IMR-90 (cell line): ENCODE measurements at regions not wholly inside any gene's neighbourhood (a gene's known extent, or its start where the extent isn't known, plus 50 kb on each side); places are given as distances from the start of the nearest gene placed in this dataset.

Source experiments
- ATAC-seq: fragments of 200-7000 bp; cut with Tn5 transposase; 2 replicates; pipeline ENCODE4 v1.9.1; 2020; ENCODE audit warnings: low read depth, mild to moderate bottlenecking, moderate library complexity
- BruUV-seq: library from RNA; stranded (reverse); fragments of 400-500 nt; replicated peaks from 2 replicates; lab custom pipeline; 2021; lab: Mats Ljungman, UMichigan
- CTCF ChIA-PET: fragments of 300-600 bp; formaldehyde crosslinking; extraction: SDS; loops from one replicate; lab custom pipeline; 2021; ENCODE audit warnings: antibody characterized with exemption; lab: Yijun Ruan, JAX
- POLR2A ChIA-PET: fragments of 300-600 bp; sonication (Branson Sonifier 250); formaldehyde crosslinking; loops from one replicate; lab custom pipeline; 2022; ENCODE audit warnings: antibody characterized with exemption; ENCODE audit not compliant: unreplicated experiment; lab: Charles Lee
- DNase-seq: peaks from one replicate; pipeline ENCODE4 v3.0.0; 2013
- H2AFZ ChIP-seq: replicated peaks from 2 replicates; pipeline ENCODE3; 2013; ENCODE audit warnings: low read length, mild to moderate bottlenecking; ENCODE audit not compliant: poor library complexity
- H2AK5ac ChIP-seq: 2 replicates; pipeline ENCODE4 v1.6.1; 2013; ENCODE audit warnings: low read depth, low read length, inconsistent platforms
- H2AK9ac ChIP-seq: replicated peaks from 2 replicates; pipeline ENCODE3; 2013; ENCODE audit warnings: mild to moderate bottlenecking, low read depth, low read length, moderate library complexity; ENCODE audit not compliant: poor library complexity
- H2BK120ac ChIP-seq: 2 replicates; pipeline ENCODE4 v1.6.1; 2013; ENCODE audit warnings: low read depth, low read length, inconsistent platforms
- H2BK15ac ChIP-seq: 3 replicates; pipeline ENCODE4 v1.6.1; 2013; ENCODE audit warnings: low read depth, low read length, inconsistent platforms
- H2BK20ac ChIP-seq: 2 replicates; pipeline ENCODE4 v1.6.1; 2013; ENCODE audit warnings: low read depth, mild to moderate bottlenecking, inconsistent platforms, low read length, moderate library complexity
- H2BK5ac ChIP-seq: 2 replicates; pipeline ENCODE4 v1.6.1; 2013; ENCODE audit warnings: mild to moderate bottlenecking, low read depth, low read length, inconsistent platforms; ENCODE audit not compliant: poor library complexity, severe bottlenecking
- H3K14ac ChIP-seq: replicated peaks from 2 replicates; pipeline ENCODE4 v1.6.1; 2013; ENCODE audit warnings: low read depth, low read length, inconsistent platforms
- H3K18ac ChIP-seq: 2 replicates; pipeline ENCODE4 v1.6.1; 2013; ENCODE audit warnings: low read depth, low read length, control low read depth
- H3K23ac ChIP-seq: 2 replicates; pipeline ENCODE4 v1.6.1; 2013; ENCODE audit warnings: low read depth, low read length, inconsistent platforms
- H3K27ac ChIP-seq: 2 replicates; pipeline ENCODE4 v1.5.1; 2013; ENCODE audit warnings: mild to moderate bottlenecking, control low read depth, low read length; ENCODE audit not compliant: insufficient read depth
- H3K27me3 ChIP-seq: 2 replicates; pipeline ENCODE4 v1.6.1; 2013; ENCODE audit warnings: low read length; ENCODE audit not compliant: control insufficient read depth, insufficient read depth
- H3K36me3 ChIP-seq: 2 replicates; pipeline ENCODE4 v1.6.1; 2013; ENCODE audit warnings: low read length, mixed read lengths; ENCODE audit not compliant: control insufficient read depth, insufficient read depth
- H3K4ac ChIP-seq: 2 replicates; pipeline ENCODE4 v1.6.1; 2013; ENCODE audit warnings: low read depth, low read length, inconsistent platforms
- H3K4me1 ChIP-seq: 2 replicates; pipeline ENCODE4 v1.6.1; 2013; ENCODE audit warnings: low read length, mixed read lengths; ENCODE audit not compliant: control insufficient read depth, insufficient read depth
- H3K4me2 ChIP-seq: 2 replicates; pipeline ENCODE4 v1.6.1; 2013; ENCODE audit warnings: low read depth, mild to moderate bottlenecking, control low read depth, low read length, moderate library complexity
- H3K4me3 ChIP-seq: 2 replicates; pipeline ENCODE4 v1.5.1; 2013; ENCODE audit warnings: low read depth, mild to moderate bottlenecking, control low read depth, low read length, moderate library complexity; ENCODE audit not compliant: insufficient read depth
- H3K56ac ChIP-seq: 2 replicates; pipeline ENCODE4 v1.6.1; 2013; ENCODE audit warnings: low read length, inconsistent platforms; ENCODE audit not compliant: insufficient read depth; ENCODE audit errors: extremely low read depth
- H3K79me1 ChIP-seq, 2 experiments: 2 replicates each; pipeline ENCODE4 v1.6.1; 2013; ENCODE audit warnings: low read length in 2 of 2, inconsistent platforms in 1 of 2, low read depth in 1 of 2
- H3K9ac ChIP-seq: 2 replicates; pipeline ENCODE4 v1.6.1; 2013; ENCODE audit warnings: low read depth, low read length, control low read depth
- H3K9me1 ChIP-seq: 2 replicates; pipeline ENCODE4 v1.6.1; 2013; ENCODE audit warnings: low read length, inconsistent platforms; ENCODE audit not compliant: insufficient read depth
- H3K9me3 ChIP-seq: 2 replicates; pipeline ENCODE4 v1.6.1; 2013; ENCODE audit warnings: low read length; ENCODE audit not compliant: control insufficient read depth, insufficient read depth
- H4K20me1 ChIP-seq: 2 replicates; pipeline ENCODE4 v1.6.1; 2013; ENCODE audit warnings: low read length, inconsistent platforms; ENCODE audit not compliant: insufficient read depth
- H4K5ac ChIP-seq: 2 replicates; pipeline ENCODE4 v1.6.1; 2013; ENCODE audit warnings: mild to moderate bottlenecking, low read depth, low read length, control low read depth
- H4K8ac ChIP-seq, 2 experiments: 2 replicates each; pipeline ENCODE4 v1.6.1; 2013; ENCODE audit warnings: low read depth in 2 of 2, low read length in 2 of 2, control low read depth in 1 of 2, inconsistent platforms in 1 of 2
- H4K91ac ChIP-seq: 2 replicates; pipeline ENCODE4 v1.6.1; 2013; ENCODE audit warnings: low read depth, low read length, inconsistent platforms; ENCODE audit not compliant: insufficient read depth
- MAZ ChIP-seq: IDR thresholded peaks from 2 replicates; pipeline ENCODE4 v1.6.1; 2012; ENCODE audit warnings: low read depth, mild to moderate bottlenecking, low read length, improper control_type of control experiment, moderate library complexity, borderline replicate concordance
- MXI1 ChIP-seq: IDR thresholded peaks from 2 replicates; pipeline ENCODE4 v1.6.1; 2012; ENCODE audit warnings: low read depth, mild to moderate bottlenecking, low read length, moderate library complexity, borderline replicate concordance
- RCOR1 ChIP-seq: IDR thresholded peaks from 2 replicates; pipeline ENCODE4 v1.6.1; 2012; ENCODE audit warnings: mild to moderate bottlenecking, low read length, improper control_type of control experiment; ENCODE audit not compliant: insufficient replicate concordance
- SMC3 ChIP-seq: fragments of 150-350 bp; IDR thresholded peaks from 2 replicates; pipeline ENCODE4 v1.6.1; 2016; ENCODE audit warnings: low read depth, mild to moderate bottlenecking, antibody characterized with exemption, low read length, moderate library complexity
- WGBS, 2 experiments: methylation state at CpG; one replicate each; pipeline versions ENCODE4 v1.1.5 to v1.1.7; 2013; ENCODE audit warnings: missing lambda C conversion rate in 2 of 2; ENCODE audit not compliant: insufficient read length in 1 of 2; ENCODE audit errors: extremely low coverage in 2 of 2; 5-methylcytosine and 5-hydroxymethylcytosine counted together
- dilution Hi-C: fragments of 300-500 bp; cut with HindIII; formaldehyde crosslinking; loops from one replicate; pipeline ENCODE4 v1.14.3; 2018; ENCODE audit warnings: low sequenced_read_pairs; ENCODE audit not compliant: unreplicated experiment
- in situ Hi-C: fragments of 300-500 bp; cut with MboI; formaldehyde crosslinking; loops from 3 replicates; pipeline ENCODE4 v1.14.3; 2019; ENCODE audit warnings: low sequenced_read_pairs, inconsistent platforms, mixed read lengths
- intact Hi-C: fragments of 100-400 bp; cut with micrococcal nuclease; formaldehyde crosslinking; loops from 2 replicates; pipeline ENCODE4 v1.10.0; 2022
- TF ChIP-seq, protein P1 (sequence below): conservative IDR thresholded peaks from 2 replicates; pipeline ENCODE4 v1.5.1; 2012; ENCODE audit warnings: mild to moderate bottlenecking, low read depth, low read length, improper control_type of control experiment

DNA sequence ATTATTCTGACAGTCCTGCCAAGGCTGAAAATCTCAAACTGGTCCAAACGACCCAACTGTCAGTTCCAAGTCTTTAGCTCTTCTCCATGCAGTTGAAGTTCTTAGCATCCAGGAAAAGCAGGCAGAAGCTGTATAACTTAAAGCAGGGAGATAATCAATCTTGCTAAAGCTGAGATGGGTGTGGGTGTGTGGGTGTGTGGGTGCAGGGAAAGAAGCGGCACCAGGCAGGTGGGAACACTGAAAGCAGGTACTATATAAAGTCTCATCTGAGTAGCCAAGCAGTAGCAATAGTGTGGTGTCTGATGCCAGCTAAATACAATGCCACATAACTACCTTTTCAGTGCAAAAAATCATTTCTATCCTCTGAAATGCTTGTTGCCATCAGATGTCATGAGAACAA is 69.7 kb upstream of the EGFL6 start:
- H3K27me3 ChIP-seq, result peaks cover 6% of the 10 kb centered on the region
- no peak for TF ChIP-seq MXI1
- no peak for TF ChIP-seq MAZ
- TF ChIP-seq, protein P1, sequence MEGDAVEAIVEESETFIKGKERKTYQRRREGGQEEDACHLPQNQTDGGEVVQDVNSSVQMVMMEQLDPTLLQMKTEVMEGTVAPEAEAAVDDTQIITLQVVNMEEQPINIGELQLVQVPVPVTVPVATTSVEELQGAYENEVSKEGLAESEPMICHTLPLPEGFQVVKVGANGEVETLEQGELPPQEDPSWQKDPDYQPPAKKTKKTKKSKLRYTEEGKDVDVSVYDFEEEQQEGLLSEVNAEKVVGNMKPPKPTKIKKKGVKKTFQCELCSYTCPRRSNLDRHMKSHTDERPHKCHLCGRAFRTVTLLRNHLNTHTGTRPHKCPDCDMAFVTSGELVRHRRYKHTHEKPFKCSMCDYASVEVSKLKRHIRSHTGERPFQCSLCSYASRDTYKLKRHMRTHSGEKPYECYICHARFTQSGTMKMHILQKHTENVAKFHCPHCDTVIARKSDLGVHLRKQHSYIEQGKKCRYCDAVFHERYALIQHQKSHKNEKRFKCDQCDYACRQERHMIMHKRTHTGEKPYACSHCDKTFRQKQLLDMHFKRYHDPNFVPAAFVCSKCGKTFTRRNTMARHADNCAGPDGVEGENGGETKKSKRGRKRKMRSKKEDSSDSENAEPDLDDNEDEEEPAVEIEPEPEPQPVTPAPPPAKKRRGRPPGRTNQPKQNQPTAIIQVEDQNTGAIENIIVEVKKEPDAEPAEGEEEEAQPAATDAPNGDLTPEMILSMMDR, result no peak
- no peak for TF ChIP-seq SMC3
- no peak for TF ChIP-seq RCOR1
- H2AK9ac ChIP-seq, result no peak overlapping the region
- ChIA-PET CTCF (no interaction called here), POLR2A (no interaction called here)
- no peaks in the 10 kb centered on the region for H4K20me1 ChIP-seq
- H3K4me1 ChIP-seq, result no peaks in the 10 kb centered on the region
- dilution Hi-C loops (no loop called here), intact Hi-C loops (no loop called here), in situ Hi-C loops (loop anchor here (25.0 kb wide), 3 partner anchors 138 to 687 kb away; no protein-coding TSS in a partner anchor)
- H3K56ac ChIP-seq, result no peak overlapping the region
- no peak overlapping the region for H4K8ac ChIP-seq
- DNase-seq (no peak), ATAC-seq (no peak)
- WGBS, 2 experiments, result no CpG with 5 or more reads among the region's 2 CpGs
- H2BK15ac ChIP-seq, result no peak overlapping the region
- H3K27ac ChIP-seq, result no peak overlapping the region
- H3K4me2 ChIP-seq, result no peak overlapping the region
- H2AFZ ChIP-seq, result no peak overlapping the region
- no peak overlapping the region for H2BK120ac ChIP-seq
- H4K91ac ChIP-seq, result no peak overlapping the region
- H3K18ac ChIP-seq, result no peak overlapping the region
- H3K4me3 ChIP-seq, result no peak overlapping the region
- H2AK5ac ChIP-seq, result no peak overlapping the region
- H3K14ac ChIP-seq, result no peak overlapping the region
- no peak overlapping the region for H4K5ac ChIP-seq
- no peaks in the 10 kb centered on the region for H3K36me3 ChIP-seq
- no peak overlapping the region for H3K9ac ChIP-seq
- no peak overlapping the region for H2BK20ac ChIP-seq
- no TSS peak for BruUV-seq
- H3K9me3 ChIP-seq, result no peaks in the 10 kb centered on the region
- no peak overlapping the region for H3K23ac ChIP-seq
- H3K4ac ChIP-seq, result no peak overlapping the region
- no peaks in the 10 kb centered on the region for H3K79me1 ChIP-seq
- no peaks in the 10 kb centered on the region for H3K9me1 ChIP-seq
- no peak overlapping the region for H2BK5ac ChIP-seq
